Nephron progenitor cell (in vitro differentiated cells): ENCODE measurements at regions not wholly inside any gene's neighbourhood (a gene's known extent, or its start where the extent isn't known, plus 50 kb on each side); places are given as distances from the start of the nearest gene placed in this dataset.
A peak's percentile ranks its signal among the peaks of the same experiment; 100 is the strongest.

Source experiments
- DNase-seq: peaks from one replicate; pipeline ENCODE4 v3.0.0; 2021
- H3K27ac Mint-ChIP-seq: 2 replicates; pipeline ENCODE4 v1.8.0; 2021; ENCODE audit warnings: mild to moderate bottlenecking, moderate library complexity, mixed read lengths
- H3K27me3 Mint-ChIP-seq: 2 replicates; pipeline ENCODE4 v1.8.0; 2021; ENCODE audit warnings: mild to moderate bottlenecking, low read depth, mixed read lengths; ENCODE audit not compliant: poor library complexity
- H3K36me3 Mint-ChIP-seq: 2 replicates; pipeline ENCODE4 v1.8.0; 2021; ENCODE audit warnings: low read depth, mixed read lengths
- H3K4me1 Mint-ChIP-seq: 2 replicates; pipeline ENCODE4 v1.8.0; 2021; ENCODE audit warnings: mixed read lengths
- H3K4me3 Mint-ChIP-seq: 2 replicates; pipeline ENCODE4 v1.8.0; 2021; ENCODE audit warnings: mild to moderate bottlenecking, moderate library complexity, mixed read lengths
- H3K9me3 Mint-ChIP-seq: 2 replicates; pipeline ENCODE4 v1.8.0; 2021; ENCODE audit warnings: mild to moderate bottlenecking, moderate library complexity, mixed read lengths
- TF ChIP-seq, protein P1 (sequence below): fragments of 200-600 bp; sonication (generic); IDR thresholded peaks from 2 replicates; pipeline ENCODE4 v1.5.0; 2021; ENCODE audit warnings: antibody characterized with exemption

DNA sequence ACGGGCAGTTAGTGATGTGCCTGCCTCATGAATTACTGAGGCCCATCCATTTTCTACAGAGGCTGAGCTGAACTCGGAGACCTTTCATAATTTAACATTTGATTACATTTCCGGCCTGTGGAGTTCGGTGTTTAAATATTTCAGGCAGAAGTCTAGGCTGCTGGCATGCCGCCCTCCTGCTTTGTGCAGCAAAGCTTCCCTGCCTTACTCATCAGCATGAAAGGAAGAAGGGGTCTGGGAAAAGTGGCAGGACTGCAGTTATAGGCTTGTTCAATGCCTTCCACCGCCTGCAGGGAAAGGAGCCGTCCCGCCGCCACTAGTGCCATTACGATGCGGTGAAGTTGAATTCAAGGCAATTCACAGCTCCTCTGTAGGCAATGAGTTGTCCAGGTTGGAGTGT, 527.9 kb downstream of the NPHP4 start:
- DNase-seq: no peak
- Mint-ChIP-seq H3K27ac (no peak overlapping the region), H3K4me1 (peaks cover 8% of the 10 kb centered on the region), H3K9me3 (peaks cover 53% of the 10 kb centered on the region), H3K4me3 (no peak overlapping the region), H3K27me3 (peaks cover 22% of the 10 kb centered on the region), H3K36me3 (no peaks in the 10 kb centered on the region)
- TF ChIP-seq, protein P1, sequence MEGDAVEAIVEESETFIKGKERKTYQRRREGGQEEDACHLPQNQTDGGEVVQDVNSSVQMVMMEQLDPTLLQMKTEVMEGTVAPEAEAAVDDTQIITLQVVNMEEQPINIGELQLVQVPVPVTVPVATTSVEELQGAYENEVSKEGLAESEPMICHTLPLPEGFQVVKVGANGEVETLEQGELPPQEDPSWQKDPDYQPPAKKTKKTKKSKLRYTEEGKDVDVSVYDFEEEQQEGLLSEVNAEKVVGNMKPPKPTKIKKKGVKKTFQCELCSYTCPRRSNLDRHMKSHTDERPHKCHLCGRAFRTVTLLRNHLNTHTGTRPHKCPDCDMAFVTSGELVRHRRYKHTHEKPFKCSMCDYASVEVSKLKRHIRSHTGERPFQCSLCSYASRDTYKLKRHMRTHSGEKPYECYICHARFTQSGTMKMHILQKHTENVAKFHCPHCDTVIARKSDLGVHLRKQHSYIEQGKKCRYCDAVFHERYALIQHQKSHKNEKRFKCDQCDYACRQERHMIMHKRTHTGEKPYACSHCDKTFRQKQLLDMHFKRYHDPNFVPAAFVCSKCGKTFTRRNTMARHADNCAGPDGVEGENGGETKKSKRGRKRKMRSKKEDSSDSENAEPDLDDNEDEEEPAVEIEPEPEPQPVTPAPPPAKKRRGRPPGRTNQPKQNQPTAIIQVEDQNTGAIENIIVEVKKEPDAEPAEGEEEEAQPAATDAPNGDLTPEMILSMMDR: no peak

DNA sequence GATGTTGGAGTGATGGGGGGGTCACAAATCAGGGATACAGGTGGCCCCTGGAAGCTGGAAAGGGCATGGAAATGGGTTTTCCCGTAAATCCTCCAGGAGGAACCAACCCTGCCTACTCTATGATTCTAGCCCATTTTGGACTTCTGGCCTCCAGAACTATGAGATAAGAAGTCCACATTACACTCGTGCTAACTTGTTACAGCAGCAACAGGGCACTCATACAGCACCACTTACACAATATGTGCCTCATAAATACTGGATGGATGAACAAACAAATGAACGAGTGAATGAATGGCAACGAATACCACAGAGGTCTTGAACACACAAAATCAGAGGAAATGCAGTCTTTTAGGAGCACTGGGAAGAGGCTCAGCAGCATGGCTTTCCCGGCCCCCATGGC, 531.3 kb downstream of the NPHP4 start:
- peaks cover 40% of the 10 kb centered on the region for H3K9me3 Mint-ChIP-seq
- no peak for DNase-seq
- H3K4me3 Mint-ChIP-seq: no peak overlapping the region
- H3K36me3 Mint-ChIP-seq: no peaks in the 10 kb centered on the region
- peaks cover 21% of the 10 kb centered on the region for H3K4me1 Mint-ChIP-seq
- TF ChIP-seq, protein P1: no peak
- H3K27ac Mint-ChIP-seq: no peak overlapping the region
- H3K27me3 Mint-ChIP-seq: peaks cover 15% of the 10 kb centered on the region

DNA sequence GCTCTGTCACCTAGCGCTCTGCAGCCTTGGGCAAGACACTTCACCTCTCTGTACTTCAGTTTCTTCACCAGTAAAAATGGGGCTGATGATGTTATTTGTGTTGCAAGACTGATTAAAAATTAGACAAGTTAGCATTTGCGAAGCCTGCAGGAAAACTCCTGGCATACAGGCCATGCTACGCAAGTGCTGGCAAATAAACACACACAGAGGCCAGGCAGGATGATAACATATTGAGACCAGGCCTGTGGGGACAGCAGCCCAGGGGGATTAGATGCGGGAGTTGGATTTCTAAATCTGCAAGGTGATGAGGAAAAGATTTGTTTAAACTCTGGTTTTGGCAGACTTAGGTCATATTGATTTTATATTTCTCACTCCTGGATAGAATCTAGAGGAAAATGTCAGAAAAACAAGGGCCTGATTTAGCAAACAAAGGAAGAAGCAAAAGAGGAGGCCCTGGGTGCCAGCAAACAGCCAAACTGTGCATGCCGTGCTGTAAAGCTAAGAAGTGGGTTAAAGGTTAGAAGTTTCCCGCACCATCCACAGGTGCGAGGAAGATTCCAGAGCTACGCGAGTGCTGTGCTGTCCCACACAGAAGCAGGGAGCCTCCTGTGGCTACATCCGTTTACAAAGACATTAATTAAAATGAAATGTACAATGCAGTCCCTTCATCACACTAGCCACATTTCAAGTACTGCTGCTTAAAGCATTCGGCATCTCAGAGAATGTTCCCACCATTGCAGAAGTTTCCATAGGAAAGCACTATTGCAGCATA, 532.2 kb downstream of the NPHP4 start:
- peaks cover 21% of the 10 kb centered on the region for H3K4me1 Mint-ChIP-seq
- no peak for DNase-seq
- H3K27me3 Mint-ChIP-seq: peaks cover 20% of the 10 kb centered on the region
- H3K9me3 Mint-ChIP-seq: peaks cover 31% of the 10 kb centered on the region
- no peak overlapping the region for H3K4me3 Mint-ChIP-seq
- no peaks in the 10 kb centered on the region for H3K36me3 Mint-ChIP-seq
- TF ChIP-seq, protein P1: no peak
- H3K27ac Mint-ChIP-seq: peak overlapping the region; percentile 59

DNA sequence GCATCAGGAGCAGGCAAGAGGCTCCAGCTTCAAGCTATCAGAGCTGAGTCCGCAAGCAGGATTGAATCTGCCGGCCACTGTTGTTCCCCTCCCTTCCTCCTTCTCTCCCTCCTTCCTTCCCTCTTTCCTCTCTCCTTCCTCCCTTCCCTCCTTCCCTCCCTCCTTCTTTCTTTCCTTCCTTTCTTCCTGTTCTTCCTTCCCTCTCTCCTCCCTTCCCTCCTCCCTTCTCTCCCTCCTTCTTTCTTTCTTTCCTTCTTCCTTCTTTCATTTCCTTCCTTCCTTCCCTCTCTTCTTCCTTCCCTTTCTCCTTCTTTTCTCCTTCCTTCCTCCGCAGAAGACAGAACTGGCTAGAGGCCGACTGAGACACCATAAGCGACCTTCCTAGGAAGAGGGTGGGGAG, 534.0 kb downstream of the NPHP4 start:
- H3K27ac Mint-ChIP-seq: no peak overlapping the region
- peaks cover 23% of the 10 kb centered on the region for H3K4me1 Mint-ChIP-seq
- H3K36me3 Mint-ChIP-seq: no peaks in the 10 kb centered on the region
- peaks cover 26% of the 10 kb centered on the region for H3K27me3 Mint-ChIP-seq
- TF ChIP-seq, protein P1: no peak
- H3K4me3 Mint-ChIP-seq: no peak overlapping the region
- peaks cover 18% of the 10 kb centered on the region for H3K9me3 Mint-ChIP-seq
- DNase-seq: no peak

DNA sequence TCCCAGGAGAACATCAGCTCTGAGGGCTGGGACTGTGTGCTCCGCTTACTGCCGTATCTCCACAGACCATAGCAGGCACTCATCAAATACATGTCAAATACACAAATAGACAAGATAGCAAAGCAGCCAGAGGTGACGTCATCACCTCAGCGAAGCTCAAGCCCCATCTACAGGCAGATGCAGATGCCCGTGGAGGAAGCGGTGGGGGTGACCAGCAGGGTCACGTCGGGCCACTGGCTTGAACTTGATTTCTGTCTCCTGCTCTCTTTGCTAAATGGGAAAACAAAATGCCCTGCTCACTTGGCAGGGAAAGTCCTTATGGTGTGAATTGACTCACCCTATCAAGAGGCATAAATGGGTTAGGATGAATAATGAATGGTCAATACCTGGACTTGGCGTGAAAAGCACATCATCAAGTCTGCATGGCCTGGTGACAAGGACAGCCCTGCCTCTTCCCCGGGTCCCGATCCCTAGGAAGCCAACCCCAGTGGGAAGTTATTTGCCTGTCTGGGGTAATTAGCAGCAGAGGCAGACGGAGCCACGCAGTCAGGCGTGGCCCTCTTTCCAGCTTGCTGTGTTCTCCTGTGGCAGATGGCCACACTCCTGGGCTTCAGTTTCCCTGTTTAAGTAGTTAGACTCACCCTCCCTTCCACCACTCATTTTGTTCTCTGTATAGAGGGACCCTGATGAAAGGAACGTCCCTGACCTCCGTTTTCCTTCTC, 536.0 kb downstream of the NPHP4 start:
- DNase-seq: no peak
- no peaks in the 10 kb centered on the region for H3K36me3 Mint-ChIP-seq
- H3K27ac Mint-ChIP-seq: no peak overlapping the region
- peaks cover 43% of the 10 kb centered on the region for H3K4me1 Mint-ChIP-seq
- peaks cover 22% of the 10 kb centered on the region for H3K27me3 Mint-ChIP-seq
- no peak overlapping the region for H3K4me3 Mint-ChIP-seq
- H3K9me3 Mint-ChIP-seq: peaks cover 8% of the 10 kb centered on the region
- TF ChIP-seq, protein P1: no peak
